H1 (cell line): ENCODE measurements at regions not wholly inside any gene's neighbourhood (a gene's known extent, or its start where the extent isn't known, plus 50 kb on each side); places are given as distances from the start of the nearest gene placed in this dataset.

Experiments
- CTCF ChIA-PET: fragments of 300-600 bp; sonication (Branson Sonifier 250); formaldehyde crosslinking; loops from one replicate; lab custom pipeline; 2021; ENCODE audit not compliant: partially characterized antibody; lab: Charles Lee
- POLR2A ChIA-PET: fragments of 300-600 bp; sonication (Branson Sonifier 250); formaldehyde crosslinking; loops from one replicate; lab custom pipeline; 2021; ENCODE audit warnings: inconsistent platforms; ENCODE audit not compliant: partially characterized antibody; lab: Charles Lee
- DNase-seq, 2 experiments: peaks; one replicate each; pipeline versions ENCODE4 v3.0.0 to v3.0.0-alpha.2; 2010 to 2022; ENCODE audit warnings: low spot score in 2 of 2, low read depth in 1 of 2, mixed read lengths in 1 of 2
- FAIRE-seq: peaks from 2 replicates; lab custom pipeline; 2011; peaks lifted over from hg19 to GRCh38; lab: Jason Lieb, UNC
- H2AFZ ChIP-seq: 2 replicates; pipeline ENCODE4 v1.8.1; 2012; ENCODE audit warnings: low read length, inconsistent platforms
- H2AK5ac ChIP-seq: 2 replicates; pipeline ENCODE4 v1.6.1; 2013; ENCODE audit warnings: low read depth, low read length
- H2BK120ac ChIP-seq: replicated peaks from 2 replicates; pipeline ENCODE3; 2013; ENCODE audit warnings: low read depth, low read length, inconsistent platforms
- H2BK12ac ChIP-seq: 2 replicates; pipeline ENCODE4 v1.6.1; 2013; ENCODE audit warnings: low read depth, low read length
- H2BK15ac ChIP-seq: 2 replicates; pipeline ENCODE4 v1.6.1; 2013; ENCODE audit warnings: low read length
- H2BK20ac ChIP-seq: 2 replicates; pipeline ENCODE4 v1.6.1; 2013; ENCODE audit warnings: low read length
- H2BK5ac ChIP-seq: 2 replicates; pipeline ENCODE4 v1.6.1; 2013; ENCODE audit warnings: low read depth, low read length
- H3K14ac ChIP-seq: 2 replicates; pipeline ENCODE4 v1.6.1; 2013; ENCODE audit warnings: inconsistent platforms; ENCODE audit not compliant: insufficient read length
- H3K18ac ChIP-seq: 2 replicates; pipeline ENCODE4 v1.6.1; 2013; ENCODE audit warnings: low read length; ENCODE audit errors: extremely low read depth
- H3K23ac ChIP-seq: 2 replicates; pipeline ENCODE4 v1.6.1; 2013; ENCODE audit warnings: inconsistent platforms; ENCODE audit not compliant: insufficient read length
- H3K23me2 ChIP-seq: 2 replicates; pipeline ENCODE4 v1.6.1; 2013; ENCODE audit warnings: low read depth, low read length
- H3K27ac ChIP-seq: 2 replicates; pipeline ENCODE4 v1.6.1; 2011; ENCODE audit warnings: low read depth, low read length, inconsistent platforms
- H3K27me3 ChIP-seq, 4 experiments: replicated peaks in 1 of 4; 1 replicate in 1 of 4; 2 replicates in 3 of 4; pipeline versions ENCODE4 v1.6.1 to v1.8.1; 2011 to 2013; ENCODE audit warnings: low read length in 3 of 4, mild to moderate bottlenecking in 3 of 4, inconsistent platforms in 2 of 4, mixed read lengths in 2 of 4, moderate library complexity in 1 of 4; ENCODE audit not compliant: control insufficient read depth in 3 of 4, insufficient read depth in 3 of 4; ENCODE audit errors: extremely low read depth in 1 of 4
- H3K36me3 ChIP-seq, 4 experiments: 2 replicates each; pipeline versions ENCODE4 v1.6.1 to v1.8.1; 2011 to 2013; ENCODE audit warnings: mild to moderate bottlenecking in 4 of 4, low read length in 3 of 4, moderate library complexity in 2 of 4, control low read depth in 1 of 4, inconsistent platforms in 1 of 4; ENCODE audit not compliant: insufficient read depth in 4 of 4, control insufficient read depth in 2 of 4
- H3K4ac ChIP-seq: replicated peaks from 2 replicates; pipeline ENCODE3; 2013; ENCODE audit warnings: low read length, low read depth, mixed read lengths, inconsistent platforms; ENCODE audit not compliant: insufficient read length
- H3K4me1 ChIP-seq, 4 experiments: replicated peaks in 1 of 4; 1 replicate in 1 of 4; 2 replicates in 3 of 4; pipeline versions ENCODE4 v1.6.1 to v1.8.1; 2011 to 2013; ENCODE audit warnings: low read length in 3 of 4, inconsistent platforms in 2 of 4, mixed read lengths in 1 of 4; ENCODE audit not compliant: insufficient read depth in 4 of 4, control insufficient read depth in 3 of 4
- H3K4me2 ChIP-seq, 2 experiments: 2 replicates each; pipeline versions ENCODE4 v1.6.1 to v1.8.1; 2011 to 2013; ENCODE audit warnings: low read depth in 2 of 2, low read length in 2 of 2, control low read depth in 1 of 2, inconsistent platforms in 1 of 2, mild to moderate bottlenecking in 1 of 2; ENCODE audit not compliant: insufficient read depth in 1 of 2
- H3K4me3 ChIP-seq, 4 experiments: fragments of 200-600, 300-600 bp in 1 of 4; sonication (generic), shearing (Covaris generic), sonication (Bioruptor Twin) in 1 of 4; 2 replicates each; pipeline versions ENCODE4 v1.5.1 to v1.8.1; 2011 to 2016; ENCODE audit warnings: low read length in 4 of 4, low read depth in 3 of 4, control low read depth in 2 of 4, inconsistent platforms in 2 of 4, mild to moderate bottlenecking in 2 of 4, mixed read lengths in 1 of 4, moderate library complexity in 1 of 4; ENCODE audit not compliant: insufficient read depth in 2 of 4; ENCODE audit errors: extremely low read depth in 1 of 4
- H3K56ac ChIP-seq: replicated peaks from 2 replicates; pipeline ENCODE3; 2013; ENCODE audit warnings: low read depth, mild to moderate bottlenecking, mixed read lengths, low read length, inconsistent platforms; ENCODE audit not compliant: insufficient read length
- H3K79me1 ChIP-seq: 2 replicates; pipeline ENCODE4 v1.6.1; 2013; ENCODE audit warnings: low read depth, low read length, control low read depth
- H3K79me2 ChIP-seq, 2 experiments: 2 replicates each; pipeline versions ENCODE4 v1.6.1 to v1.8.1; 2012 to 2013; ENCODE audit warnings: low read length in 2 of 2, mild to moderate bottlenecking in 2 of 2, inconsistent platforms in 1 of 2; ENCODE audit not compliant: insufficient read depth in 2 of 2, control insufficient read depth in 1 of 2
- H3K9ac ChIP-seq, 4 experiments: replicated peaks in 1 of 4; 1 replicate in 1 of 4; 2 replicates in 3 of 4; pipeline versions ENCODE4 v1.6.1 to v1.8.1; 2011 to 2013; ENCODE audit warnings: low read depth in 3 of 4, low read length in 3 of 4, control low read depth in 2 of 4, mild to moderate bottlenecking in 2 of 4, moderate library complexity in 2 of 4, inconsistent platforms in 1 of 4; ENCODE audit errors: extremely low read depth in 1 of 4
- H3K9me3 ChIP-seq, 2 experiments: 2 replicates each; pipeline versions ENCODE4 v1.6.1 to v1.8.1; 2012 to 2013; ENCODE audit warnings: mild to moderate bottlenecking in 2 of 2, moderate library complexity in 2 of 2, control low read depth in 1 of 2, inconsistent platforms in 1 of 2, low read depth in 1 of 2, low read length in 1 of 2, mixed read lengths in 1 of 2; ENCODE audit not compliant: insufficient read depth in 2 of 2
- H4K20me1 ChIP-seq, 2 experiments: replicated peaks in 1 of 2; 2 replicates each; pipeline versions ENCODE3 to v1.8.1; 2011 to 2013; ENCODE audit warnings: inconsistent platforms in 2 of 2, low read length in 2 of 2, mild to moderate bottlenecking in 1 of 2; ENCODE audit not compliant: insufficient read depth in 2 of 2, control insufficient read depth in 1 of 2
- H4K5ac ChIP-seq: 2 replicates; pipeline ENCODE4 v1.6.1; 2013; ENCODE audit warnings: low read length, low read depth, mixed read lengths, inconsistent platforms; ENCODE audit not compliant: insufficient read length
- H4K8ac ChIP-seq: 2 replicates; pipeline ENCODE4 v1.8.0; 2013; ENCODE audit warnings: mild to moderate bottlenecking, moderate library complexity, low read length, inconsistent platforms; ENCODE audit not compliant: insufficient read depth; ENCODE audit errors: extremely low read depth
- H4K91ac ChIP-seq: replicated peaks from 2 replicates; pipeline ENCODE3; 2013; ENCODE audit warnings: low read length, mixed read lengths, inconsistent platforms; ENCODE audit not compliant: insufficient read length
- ASH2L ChIP-seq: fragments of 200-600, 300-600 bp; sonication (generic); IDR thresholded peaks from one replicate; pipeline ENCODE4 v1.7.1; 2017; ENCODE audit warnings: low read length
- BCL11A ChIP-seq, 2 experiments: IDR thresholded peaks; one replicate each; pipeline ENCODE4 v1.6.1; 2011; ENCODE audit warnings: low read depth in 2 of 2, low read length in 2 of 2, mild to moderate bottlenecking in 2 of 2
- CBX8 ChIP-seq: fragments of 300-800, 300-1000 bp; sonication (generic); IDR thresholded peaks from 2 replicates; pipeline ENCODE4 v1.7.1; 2016; ENCODE audit warnings: low read depth, low read length, borderline replicate concordance
- CTBP2 ChIP-seq: IDR thresholded peaks from 2 replicates; pipeline ENCODE4 v1.7.0; 2011; ENCODE audit warnings: borderline replicate concordance, mild to moderate bottlenecking, moderate library complexity, mixed read lengths, low read length; ENCODE audit not compliant: insufficient read depth, insufficient read length
- JUN ChIP-seq: IDR thresholded peaks from 2 replicates; pipeline ENCODE4 v1.6.1; 2011; ENCODE audit warnings: low read depth, mild to moderate bottlenecking, improper control_type of control experiment, low read length
- KDM5A ChIP-seq: fragments of 200-600 bp; IDR thresholded peaks from 2 replicates; pipeline ENCODE4 v1.7.1; 2012; ENCODE audit warnings: mild to moderate bottlenecking, low read length, inconsistent platforms, mixed read lengths
- POLR2A ChIP-seq, 2 experiments: IDR thresholded peaks; 1 replicate in 1 of 2; 2 replicates in 1 of 2; pipeline ENCODE4 v1.6.1; 2011; ENCODE audit warnings: low read depth in 2 of 2, low read length in 2 of 2, mild to moderate bottlenecking in 2 of 2; ENCODE audit errors: control extremely low read depth in 1 of 2
- POLR2AphosphoS5 ChIP-seq: IDR thresholded peaks from 2 replicates; pipeline ENCODE4 v1.6.1; 2011; ENCODE audit warnings: low read depth, low read length
- POU5F1 ChIP-seq: IDR thresholded peaks from 2 replicates; pipeline ENCODE4 v1.6.1; 2011; ENCODE audit warnings: low read depth, mild to moderate bottlenecking, low read length, moderate library complexity
- RNF2 ChIP-seq: fragments of 200-900, 300-1000 bp; sonication (generic); IDR thresholded peaks from 2 replicates; pipeline ENCODE4 v1.7.1; 2016; ENCODE audit warnings: borderline replicate concordance, low read depth, mild to moderate bottlenecking, antibody characterized with exemption, low read length; ENCODE audit not compliant: poor library complexity, severe bottlenecking; ENCODE audit errors: missing control alignments
- SIRT6 ChIP-seq: IDR thresholded peaks from one replicate; pipeline ENCODE4 v1.7.1; 2012; ENCODE audit warnings: low read length, inconsistent platforms
- SP1 ChIP-seq: IDR thresholded peaks from 2 replicates; pipeline ENCODE4 v1.6.1; 2011; ENCODE audit warnings: low read depth, low read length
- WGBS, 2 experiments: shearing (Covaris generic) in 1 of 2; methylation state at CpG; one replicate each; pipeline versions ENCODE4 v1.1.6 to v1.1.7; 2013 to 2015; ENCODE audit warnings: low lambda C conversion rate in 2 of 2, mixed read lengths in 2 of 2, inconsistent platforms in 1 of 2, low coverage in 1 of 2, missing lambda C conversion rate in 1 of 2; ENCODE audit not compliant: insufficient replicate concordance in 2 of 2, insufficient coverage in 1 of 2, insufficient read length in 1 of 2; ENCODE audit errors: extremely low coverage in 1 of 2, missing lambda C conversion rate in 1 of 2; 5-methylcytosine and 5-hydroxymethylcytosine counted together
- TF ChIP-seq, protein P1 (sequence below): IDR thresholded peaks from 2 replicates; pipeline ENCODE4 v1.6.1; 2011; ENCODE audit warnings: low read length, improper control_type of control experiment

DNA sequence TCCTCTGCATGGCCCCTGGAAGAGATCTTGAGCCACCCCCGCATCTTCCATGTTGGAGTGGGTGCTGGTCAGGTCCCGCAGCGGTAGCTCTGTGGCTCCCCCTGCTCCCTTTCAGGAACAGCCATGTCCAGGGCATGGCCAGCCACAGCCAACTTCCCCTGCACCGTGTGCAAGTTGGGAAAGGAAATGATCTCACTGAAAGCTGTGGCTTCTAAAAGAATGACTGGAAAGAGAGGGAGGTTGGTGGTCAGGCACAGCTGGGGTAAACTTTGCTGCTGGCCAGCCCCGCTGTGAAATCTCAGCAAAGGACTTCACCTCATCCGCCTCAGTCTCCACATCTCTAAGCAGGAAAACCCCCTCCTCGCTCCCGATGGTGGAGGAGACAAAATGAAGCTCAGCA is 153.6 kb upstream of the CST7 start:
- Histone ChIP-seq H3K27ac (no peak overlapping the region), H2BK5ac (no peak overlapping the region), H3K4me1 (no peaks in the 10 kb centered on the region; a peak in 2 of 7 replicates), H4K20me1 (no peaks in the 10 kb centered on the region), H3K79me2 (no peaks in the 10 kb centered on the region), H3K9ac (no peak overlapping the region), H4K8ac (no peak overlapping the region), H3K56ac (no peak overlapping the region), H2AK5ac (no peak overlapping the region), H2BK15ac (no peak overlapping the region), H2BK120ac (no peak overlapping the region), H3K4me3 (no peak overlapping the region), H3K27me3 (no peaks in the 10 kb centered on the region), H3K18ac (no peak overlapping the region), H3K9me3 (no peaks in the 10 kb centered on the region), H2BK12ac (no peak overlapping the region), H3K36me3 (no peaks in the 10 kb centered on the region), H3K14ac (no peak overlapping the region), H4K5ac (no peak overlapping the region), H3K4me2 (no peak overlapping the region), H3K79me1 (no peaks in the 10 kb centered on the region), H2AFZ (no peak overlapping the region), H3K23ac (no peak overlapping the region), H3K4ac (no peak overlapping the region), H4K91ac (no peak overlapping the region), H2BK20ac (no peak overlapping the region), H3K23me2 (0 out of 2 replicates have a peak, but pooled peaks cover 1% of the 10 kb centered on the region)
- CTCF ChIA-PET, result interaction anchor here (0.7 to 1.3 kb wide), 4 partner anchors 10 to 531 kb away, joined by 3 read pairs; no protein-coding TSS in a partner anchor
- DNase-seq (no peak), FAIRE-seq (no peak)
- POLR2A ChIA-PET, result no interaction called here
- WGBS, 2 experiments, result 89% methylated on average over 8 of the region's 8 CpGs; no CpG with 5 or more reads in 1 of the 2 experiments
- TF ChIP-seq, protein P1, sequence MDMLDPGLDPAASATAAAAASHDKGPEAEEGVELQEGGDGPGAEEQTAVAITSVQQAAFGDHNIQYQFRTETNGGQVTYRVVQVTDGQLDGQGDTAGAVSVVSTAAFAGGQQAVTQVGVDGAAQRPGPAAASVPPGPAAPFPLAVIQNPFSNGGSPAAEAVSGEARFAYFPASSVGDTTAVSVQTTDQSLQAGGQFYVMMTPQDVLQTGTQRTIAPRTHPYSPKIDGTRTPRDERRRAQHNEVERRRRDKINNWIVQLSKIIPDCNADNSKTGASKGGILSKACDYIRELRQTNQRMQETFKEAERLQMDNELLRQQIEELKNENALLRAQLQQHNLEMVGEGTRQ, result no peak
- TF ChIP-seq ASH2L (no peak), SP1 (no peak), RNF2 (no peak), CBX8 (no peak), BCL11A (IDR thresholded peaks at IDR 0.05; ENCODE audit: low read depth in 2 of 2, low read length in 2 of 2) (no peak), POLR2A (IDR thresholded peaks at IDR 0.05; ENCODE audit: control extremely low read depth in 1 of 2, low read depth in 2 of 2, low read length in 2 of 2) (no peak), POLR2AphosphoS5 (no peak), POU5F1 (no peak), CTBP2 (no peak), JUN (no peak), KDM5A (no peak), SIRT6 (no peak)
